LoVo (cell line): ENCODE measurements at regions not wholly inside any gene's neighbourhood (a gene's known extent, or its start where the extent isn't known, plus 50 kb on each side); places are given as distances from the start of the nearest gene placed in this dataset.
"Not testable (repeated sequence)": the region's sequence is repeated elsewhere in the genome, so short reads cannot be mapped to it uniquely, and the experiment has no call there.

Experiments
- DNase-seq: peaks from one replicate; pipeline ENCODE4 v3.0.0-alpha.2; 2016; ENCODE audit warnings: low spot score

DNA sequence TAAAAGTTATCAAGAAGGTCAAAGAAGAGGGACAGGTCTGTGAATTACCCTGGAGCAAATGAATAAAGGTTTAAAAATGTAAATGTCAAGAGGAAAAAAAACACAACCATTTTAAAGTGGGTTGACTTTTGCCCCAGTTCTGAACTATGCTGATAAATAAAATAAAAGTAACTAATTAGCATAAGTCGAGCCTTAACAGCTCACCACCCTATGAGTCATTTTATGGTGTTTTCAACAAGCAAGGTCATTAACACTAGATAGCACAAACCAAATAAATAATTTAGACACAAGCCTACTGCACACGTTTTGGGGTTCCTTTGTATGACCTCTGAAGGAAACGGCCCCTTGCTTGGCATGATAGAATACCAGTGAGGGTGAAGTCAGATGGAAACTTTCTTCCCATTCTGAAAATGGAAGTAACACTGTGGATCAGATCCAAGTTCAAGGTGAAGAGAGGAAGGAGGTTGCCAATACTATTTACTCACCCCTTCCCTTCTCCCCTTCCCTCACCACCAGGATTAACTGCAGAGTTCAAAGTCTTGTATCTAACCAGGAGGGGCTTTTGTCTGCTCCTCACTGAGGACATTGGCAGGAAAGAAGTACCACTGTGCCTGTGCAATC lies 380.0 kb upstream of the ACVR2A start:
- peak; percentile 67 for DNase-seq

DNA sequence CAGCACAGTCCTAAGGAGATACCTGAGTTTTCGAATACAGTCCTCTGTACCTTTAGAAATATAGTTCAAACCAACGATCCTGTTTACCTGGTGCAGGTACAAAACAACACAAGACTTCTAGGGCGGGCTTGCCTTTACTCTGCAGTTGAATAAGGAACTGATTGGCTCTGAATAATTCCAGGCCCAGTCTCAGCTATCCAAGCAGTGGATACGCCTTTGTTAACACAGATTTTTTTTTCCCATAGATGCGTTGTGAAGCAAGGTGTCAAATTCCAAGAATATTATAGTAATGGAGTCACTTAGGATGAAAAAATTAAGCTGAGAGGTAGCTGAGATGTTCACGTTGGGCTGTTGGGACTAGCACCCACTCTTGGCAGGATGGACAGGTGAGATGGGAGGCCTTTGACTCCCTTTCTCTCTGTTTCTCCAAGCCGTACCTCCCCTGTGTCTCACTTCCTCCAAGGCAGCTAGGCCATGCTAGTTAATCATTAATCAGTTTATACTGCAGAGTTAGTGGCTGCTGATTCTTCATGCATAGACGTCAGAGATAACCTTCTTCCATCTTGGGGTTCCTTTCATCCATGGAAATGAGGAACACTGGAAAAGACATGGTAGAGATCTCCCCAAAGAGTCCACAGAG lies 380.8 kb upstream of the ACVR2A start:
- peak; percentile 76 for DNase-seq

DNA sequence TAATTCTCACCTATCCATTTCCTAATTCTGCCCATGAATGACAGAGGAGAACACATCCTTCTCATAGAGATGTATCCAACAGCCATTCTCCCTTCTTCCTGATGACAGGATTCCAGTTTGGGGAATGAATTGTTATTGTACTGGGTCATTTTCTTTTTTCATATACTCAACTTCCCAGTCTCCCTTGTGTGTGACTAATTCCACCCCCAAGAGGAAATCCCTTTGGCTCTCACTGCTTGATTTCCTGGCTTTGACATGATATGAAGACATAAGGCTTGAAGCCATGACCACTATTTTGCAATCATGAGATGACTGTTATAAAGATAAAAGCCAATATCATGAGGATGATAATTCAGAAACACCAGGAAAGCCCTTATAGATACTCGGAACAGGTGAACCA lies 384.7 kb upstream of the ACVR2A start:
- DNase-seq: no peak

DNA sequence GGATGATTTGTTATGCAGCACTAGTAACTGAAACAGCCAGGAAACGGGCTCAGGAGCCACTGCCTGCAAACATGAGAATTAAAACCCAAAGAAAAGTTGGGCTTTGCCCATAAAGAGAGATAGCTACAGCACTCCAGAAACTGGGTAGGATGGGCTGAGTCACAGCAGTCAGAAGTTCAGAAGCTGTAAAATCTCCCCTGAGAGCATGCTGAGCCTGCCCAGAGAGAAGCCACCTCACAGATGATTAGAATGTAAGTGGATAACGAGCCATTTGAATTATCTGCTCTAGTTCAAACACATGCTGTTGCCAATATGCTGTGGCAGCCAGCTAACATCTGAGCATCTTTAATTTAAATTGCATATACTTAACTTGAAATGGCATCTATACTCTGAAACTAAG lies 388.1 kb upstream of the ACVR2A start:
- no peak for DNase-seq

DNA sequence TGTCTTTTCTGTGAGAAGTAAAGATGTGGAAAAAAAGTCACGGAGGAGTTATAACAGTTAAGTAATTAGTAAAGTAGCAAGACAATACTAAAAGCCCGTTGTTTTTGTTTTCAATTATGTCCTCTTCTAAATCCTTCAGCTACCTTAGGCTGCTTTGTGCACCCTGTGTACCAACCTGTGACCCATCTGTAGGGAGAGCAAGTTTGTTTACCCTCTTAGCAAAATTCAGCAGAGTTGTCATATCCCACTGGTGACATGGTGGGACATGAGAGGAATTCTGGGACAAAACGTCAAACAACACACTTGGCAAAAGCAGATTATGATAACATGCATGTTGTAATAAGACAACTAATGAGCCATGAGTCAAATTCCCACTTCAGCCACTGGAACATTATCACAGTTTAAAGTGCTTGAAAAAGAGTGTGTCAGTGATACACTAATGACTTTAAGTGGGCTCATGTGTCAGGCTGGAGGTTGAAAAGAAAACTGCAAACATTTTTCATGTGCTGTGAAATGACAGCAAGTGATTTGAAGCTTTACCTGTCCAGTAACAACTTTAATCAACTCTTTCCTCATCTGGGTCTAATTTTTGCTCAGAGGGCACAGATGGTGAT lies 392.8 kb upstream of the ACVR2A start:
- no peak for DNase-seq

DNA sequence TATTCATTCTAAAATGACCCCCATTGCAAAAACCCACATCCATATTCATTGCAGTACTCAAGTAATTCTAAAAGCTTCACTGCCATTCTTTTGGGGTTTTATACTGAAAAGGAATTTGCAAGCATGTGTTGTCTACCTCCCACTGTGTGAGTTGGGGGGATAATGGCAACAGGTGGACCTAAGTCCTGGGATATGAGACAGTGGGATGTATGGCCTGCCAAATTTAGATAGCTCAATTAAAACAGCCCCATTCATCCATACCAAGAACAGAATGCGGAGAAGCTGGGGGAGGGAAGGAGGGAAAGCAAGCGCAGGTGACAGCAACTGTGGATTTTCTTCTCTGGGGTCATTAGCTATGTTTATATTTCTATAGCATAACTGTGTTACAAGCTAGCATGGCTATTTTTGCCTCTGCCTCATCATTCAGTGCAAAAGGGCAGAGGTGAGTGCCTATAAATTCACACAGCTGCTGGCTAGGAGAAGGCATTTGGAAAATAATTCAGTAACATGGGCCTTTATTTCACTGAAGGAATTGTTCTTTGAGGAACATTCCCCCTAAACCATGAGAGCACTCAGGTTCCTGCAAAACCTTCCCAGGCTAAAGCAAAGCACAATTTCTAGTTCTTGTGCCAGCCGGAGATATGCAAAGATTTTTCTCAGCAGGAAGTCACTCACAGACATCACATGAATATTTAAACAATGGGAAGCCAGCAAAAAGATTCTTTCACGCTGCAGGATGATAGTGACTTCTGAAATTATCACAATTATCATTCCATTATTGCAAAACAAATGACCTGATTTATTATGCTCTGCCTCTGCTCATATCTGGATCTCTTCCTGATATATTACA lies 393.9 kb upstream of the ACVR2A start:
- no peak for DNase-seq

DNA sequence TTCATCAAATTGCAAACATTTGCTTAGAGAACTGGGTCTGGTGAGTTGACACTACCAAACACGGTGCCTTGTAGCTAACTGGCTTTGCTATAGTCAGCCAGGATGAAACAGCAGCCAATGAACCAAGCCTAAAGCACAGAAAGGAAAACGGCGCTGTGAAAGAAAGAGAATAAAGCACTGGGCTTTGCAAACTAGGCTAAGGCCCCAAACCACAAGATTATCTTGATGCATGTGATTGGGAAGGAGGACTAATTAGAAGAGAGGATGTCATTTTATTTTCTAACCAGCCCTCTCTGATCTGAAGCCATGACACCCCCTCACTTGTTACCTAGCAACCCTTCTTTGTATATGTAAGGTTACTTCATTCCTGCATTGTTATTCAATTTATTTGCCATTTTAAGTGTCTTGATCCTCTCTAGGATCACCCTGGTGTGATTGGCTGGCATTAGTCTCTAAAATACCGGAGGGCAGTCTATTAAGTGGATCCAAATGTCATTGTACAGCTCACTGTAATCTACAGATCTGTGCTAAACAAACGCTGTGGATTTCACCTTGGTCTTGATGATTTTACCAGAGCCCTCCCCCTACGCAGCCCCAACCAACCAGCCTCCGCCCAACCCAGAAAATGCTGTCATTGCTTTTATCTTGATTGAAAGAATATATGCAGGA lies 395.4 kb upstream of the ACVR2A start:
- no peak for DNase-seq

DNA sequence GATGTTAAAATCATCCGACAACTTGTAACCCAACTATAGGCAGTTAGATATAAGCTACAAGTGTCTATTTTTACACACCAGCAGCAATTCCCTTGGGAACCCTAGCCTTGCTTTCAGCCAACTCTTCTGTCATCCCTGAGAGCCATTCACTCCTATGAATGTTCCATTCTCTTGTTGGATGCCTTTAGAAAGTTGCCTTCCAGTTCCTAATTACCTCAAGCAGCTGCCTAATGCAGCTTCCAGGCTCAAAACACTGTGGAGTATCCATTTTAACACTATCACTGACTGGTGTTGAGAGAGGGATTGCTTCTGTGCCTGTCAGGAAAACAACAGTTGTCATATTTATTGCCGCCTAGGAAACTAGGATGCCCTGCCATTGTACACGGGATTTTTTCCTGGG lies 402.0 kb upstream of the ACVR2A start:
- no peak for DNase-seq

DNA sequence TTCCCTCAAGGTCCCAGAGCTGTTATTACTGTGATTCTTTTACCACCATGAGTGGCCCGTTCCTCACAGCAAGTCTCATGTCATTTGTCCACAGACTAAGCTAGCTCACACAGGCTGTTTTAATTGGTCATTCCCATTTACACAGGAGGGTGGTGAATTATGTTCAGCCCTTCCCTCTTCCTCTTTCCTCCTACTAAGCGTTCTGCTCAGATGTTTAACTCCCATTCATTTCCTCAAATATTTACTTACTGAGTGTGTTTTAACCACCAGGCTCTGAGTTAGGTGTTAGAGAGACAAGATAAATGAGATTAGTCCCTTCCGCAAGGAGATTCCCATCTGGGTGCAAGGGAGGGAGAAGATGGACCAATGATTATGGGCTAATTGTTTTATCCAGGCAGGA lies 403.6 kb upstream of the ACVR2A start:
- no peak for DNase-seq

DNA sequence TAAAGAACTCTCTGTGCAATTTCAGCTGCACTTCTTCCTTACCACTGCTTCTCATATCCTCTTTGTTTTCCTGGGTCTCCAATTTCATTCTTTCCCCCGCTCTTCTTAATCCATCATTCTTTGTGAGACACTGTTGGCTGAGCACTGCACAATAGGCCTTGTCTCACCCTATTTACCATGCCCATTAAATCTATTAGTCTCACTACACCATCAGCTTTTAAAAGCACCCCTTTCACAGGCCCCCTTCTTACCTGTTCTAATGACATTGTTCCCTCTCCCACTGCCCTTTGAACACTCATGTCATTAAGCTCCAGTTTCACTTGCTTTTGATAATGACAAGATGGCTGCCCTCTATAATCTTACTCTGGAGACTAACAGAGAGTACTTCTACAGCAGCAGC lies 404.1 kb upstream of the ACVR2A start:
- DNase-seq: no peak

DNA sequence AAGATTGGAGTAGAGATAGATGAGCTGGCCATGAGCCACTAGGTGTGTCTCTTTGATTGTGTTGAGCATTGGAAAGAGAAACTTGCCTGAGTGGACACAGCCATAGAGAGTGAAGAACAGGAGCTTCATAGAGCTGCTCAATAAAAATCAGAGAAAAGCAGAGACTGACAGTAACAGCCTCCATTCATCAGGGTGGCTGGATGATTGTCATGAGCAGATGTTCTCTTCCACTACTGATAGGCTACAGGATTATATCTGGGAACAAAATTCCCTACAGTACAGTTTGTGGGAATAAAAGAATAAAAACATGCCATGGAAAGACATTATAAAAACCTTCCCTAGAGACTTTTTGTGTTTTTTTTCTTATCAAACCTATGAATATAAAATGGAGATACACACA lies 404.8 kb upstream of the ACVR2A start:
- no peak for DNase-seq

DNA sequence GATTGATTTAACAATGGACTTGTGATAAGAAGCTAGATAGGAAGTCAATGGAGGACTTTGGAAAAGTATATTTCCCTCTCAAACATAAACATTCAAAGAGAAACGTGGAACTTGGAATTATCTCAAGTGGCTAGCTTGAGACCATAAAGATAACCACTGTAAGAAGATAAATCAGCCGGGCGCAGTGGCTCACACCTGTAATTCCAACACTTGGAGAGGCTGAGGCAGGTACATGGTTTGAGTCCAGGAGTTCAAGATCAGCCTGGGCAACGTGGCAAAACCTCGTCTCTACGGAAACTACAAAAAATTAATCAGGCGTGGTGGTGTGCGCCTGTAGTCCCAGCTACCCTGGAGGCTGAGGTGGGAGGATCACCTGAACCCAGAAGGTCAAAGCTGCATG lies 405.9 kb upstream of the ACVR2A start:
- DNase-seq: no peak

DNA sequence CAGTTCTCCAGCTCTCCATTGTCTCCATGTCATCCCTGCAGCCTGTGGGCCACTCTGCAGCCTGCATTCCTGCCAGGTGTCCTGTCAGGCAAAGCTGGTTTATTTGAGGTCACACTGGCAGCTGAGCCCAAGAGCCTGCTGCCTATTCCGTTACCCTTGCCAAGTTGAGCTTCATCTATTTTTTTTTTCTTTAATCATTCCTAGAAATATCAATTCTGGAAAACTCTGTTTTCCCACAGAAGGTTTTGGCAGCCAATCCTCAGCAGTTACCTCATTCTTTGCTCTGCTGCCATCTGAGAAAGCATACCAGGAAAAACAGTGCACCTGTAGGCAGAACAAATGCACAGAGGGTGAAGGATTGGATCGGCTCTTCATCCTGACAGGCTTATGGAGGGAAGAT lies 411.0 kb upstream of the ACVR2A start:
- no peak for DNase-seq

DNA sequence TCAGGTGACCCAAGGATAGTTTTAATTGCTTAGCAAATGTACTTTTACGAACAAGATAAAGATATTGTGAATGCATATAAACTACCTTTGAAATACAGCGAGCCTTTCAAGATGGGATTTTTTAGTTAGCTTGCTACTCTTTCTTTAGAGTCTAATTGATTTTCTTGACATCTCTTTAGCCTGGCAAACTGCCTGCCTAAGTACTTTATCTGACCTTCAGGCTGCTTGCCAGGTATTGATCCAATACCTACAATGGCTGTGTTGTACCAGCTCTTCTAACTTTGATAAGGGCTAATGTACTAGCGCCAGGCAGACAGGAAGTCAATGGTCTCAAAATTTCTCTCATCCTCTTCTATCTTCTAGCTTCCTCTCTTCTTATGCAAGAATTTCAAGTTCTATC lies 414.4 kb upstream of the ACVR2A start:
- DNase-seq: no peak

DNA sequence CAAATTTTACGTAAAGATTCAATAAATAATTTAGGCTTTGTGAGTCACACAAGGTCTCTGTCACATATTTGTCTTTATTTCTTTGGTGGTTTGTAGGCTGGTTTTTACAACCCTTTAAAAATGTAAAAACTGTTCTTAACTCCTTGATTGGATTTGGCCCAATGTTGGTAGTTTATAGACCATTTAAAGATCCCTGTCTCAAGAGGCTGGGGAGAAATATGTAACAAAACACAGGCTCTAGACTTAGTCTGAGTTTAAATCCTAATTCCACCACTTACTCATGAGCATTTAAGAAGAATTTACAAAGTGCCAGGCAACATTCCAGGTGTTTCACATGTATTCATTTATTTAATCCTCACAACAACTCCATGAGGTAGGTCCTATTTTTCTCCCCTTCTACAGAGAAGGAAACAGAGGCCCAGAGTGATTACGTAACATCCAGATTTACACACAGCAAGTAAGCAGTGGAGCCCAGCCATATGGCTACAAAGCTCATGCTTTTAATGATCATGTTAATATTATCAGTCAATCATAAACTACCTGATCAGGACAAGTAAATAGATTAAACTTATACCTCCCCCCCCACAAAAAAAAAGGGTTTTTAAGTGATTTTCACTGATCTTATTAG lies 416.6 kb upstream of the ACVR2A start:
- no peak for DNase-seq

DNA sequence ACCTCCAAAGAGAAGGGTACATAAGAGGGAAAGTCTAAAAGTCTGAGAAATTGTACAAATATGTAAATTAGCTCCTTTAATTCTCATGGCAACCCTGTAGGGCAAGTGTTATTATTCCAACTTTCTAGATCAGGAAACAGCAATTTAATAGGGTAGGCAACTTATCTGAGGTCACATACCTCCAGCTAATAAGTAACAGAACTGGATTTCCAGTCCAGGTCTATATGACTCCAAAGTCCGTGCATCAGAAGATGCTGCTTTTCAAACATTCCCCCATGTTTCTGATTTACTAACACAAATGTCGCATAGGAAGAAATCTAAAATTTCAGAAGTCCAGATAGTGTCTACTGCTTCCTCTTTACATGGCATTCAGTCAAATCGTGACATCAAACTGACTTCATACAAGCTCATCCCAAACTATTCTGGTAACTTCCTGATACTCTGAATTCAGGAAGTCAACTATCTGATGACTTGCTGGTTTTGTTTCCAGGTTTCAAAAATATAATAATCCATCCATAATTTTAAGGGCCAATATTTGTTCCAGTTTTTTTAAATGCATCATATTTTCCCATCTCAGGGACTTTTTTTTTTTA lies 419.3 kb upstream of the ACVR2A start:
- no peak for DNase-seq

DNA sequence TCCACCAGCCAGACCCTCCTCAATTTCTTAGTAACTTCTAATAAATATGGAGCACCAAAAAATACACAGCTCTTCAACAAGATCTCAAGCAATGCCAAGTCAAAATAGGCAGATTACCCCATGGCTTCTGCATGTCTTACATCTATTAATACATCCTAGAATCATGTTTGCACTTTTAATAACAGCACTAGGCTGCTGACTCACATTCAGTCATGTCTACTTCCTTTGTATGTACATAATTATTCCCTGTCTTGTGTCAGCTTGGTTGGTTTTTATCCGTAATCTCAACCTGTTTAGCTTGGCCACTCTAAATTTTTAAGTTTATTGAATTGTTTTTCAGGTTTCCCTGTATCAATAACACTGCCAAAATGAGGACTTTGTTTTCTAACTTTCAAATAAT lies 420.1 kb upstream of the ACVR2A start:
- no peak for DNase-seq

DNA sequence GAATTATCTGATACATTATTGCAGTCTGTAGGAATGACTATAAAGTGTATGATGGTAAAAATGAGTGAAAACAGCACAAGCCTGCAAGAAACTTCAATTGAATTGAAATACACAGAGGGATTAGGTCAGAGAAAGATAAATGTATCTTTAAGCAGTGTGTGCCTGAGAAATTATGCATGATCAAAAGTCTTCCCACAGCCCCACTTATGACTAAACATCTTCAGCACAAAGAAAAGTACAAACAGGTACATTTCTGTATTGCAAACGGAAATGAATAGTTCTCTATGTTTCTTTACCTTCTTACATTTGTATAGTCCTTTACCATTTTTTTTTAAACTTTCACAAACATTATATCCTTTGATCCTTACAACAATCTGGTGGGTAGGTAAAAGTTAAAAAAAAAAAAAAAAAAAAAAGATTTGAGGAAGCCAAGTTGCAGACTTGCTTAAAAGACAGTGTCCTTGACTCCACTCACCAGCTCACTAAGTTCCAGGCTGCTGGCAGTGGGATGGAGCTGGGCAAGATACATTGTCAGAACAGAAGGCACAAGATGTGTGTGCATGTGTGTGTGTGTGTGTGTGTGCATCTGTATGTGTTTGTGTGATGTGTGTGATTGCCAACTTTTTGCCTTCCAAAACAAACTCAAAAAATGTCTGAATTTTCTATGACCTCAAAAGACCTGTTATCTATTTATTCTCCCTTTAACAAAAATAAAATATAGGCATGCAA lies 423.7 kb upstream of the ACVR2A start:
- DNase-seq: no peak

DNA sequence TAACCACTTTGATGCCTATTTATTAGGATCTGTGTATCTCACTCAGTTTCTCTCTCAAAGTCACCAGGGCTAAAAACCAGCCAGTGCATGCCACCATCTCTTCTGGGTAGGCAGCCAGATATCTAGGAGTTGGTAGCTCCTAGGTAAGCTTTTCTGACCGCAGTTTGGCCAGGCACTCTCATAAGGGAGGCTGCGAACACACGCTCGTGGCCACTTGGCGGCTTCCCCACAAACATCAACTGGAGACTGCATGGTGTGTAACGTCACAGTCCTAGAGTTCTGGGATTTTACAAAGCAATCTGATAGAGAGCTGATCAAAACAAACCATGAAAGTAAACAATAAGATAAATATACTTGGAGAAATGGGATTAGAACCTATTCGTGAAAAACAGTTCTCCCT lies 424.3 kb upstream of the ACVR2A start:
- DNase-seq: no peak

DNA sequence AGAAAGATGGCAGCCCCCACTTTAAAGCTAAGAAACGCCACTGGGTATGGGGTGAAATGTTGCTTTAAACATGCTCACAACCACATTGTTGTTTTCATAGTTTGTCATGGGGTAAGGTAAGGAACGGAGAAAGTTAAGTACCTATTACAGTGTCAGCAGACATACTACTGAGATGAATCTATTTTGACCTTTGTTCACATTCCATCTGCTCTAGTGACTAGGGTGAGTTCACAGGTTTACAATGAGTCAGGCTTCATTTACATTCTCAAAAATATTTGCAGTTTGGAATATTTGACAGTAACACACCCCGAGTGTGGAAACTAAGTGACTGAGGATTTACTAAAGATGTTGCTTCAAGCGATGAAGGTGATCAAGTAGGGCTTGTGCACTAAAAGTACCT lies 428.7 kb upstream of the ACVR2A start:
- peak; percentile 77 for DNase-seq

DNA sequence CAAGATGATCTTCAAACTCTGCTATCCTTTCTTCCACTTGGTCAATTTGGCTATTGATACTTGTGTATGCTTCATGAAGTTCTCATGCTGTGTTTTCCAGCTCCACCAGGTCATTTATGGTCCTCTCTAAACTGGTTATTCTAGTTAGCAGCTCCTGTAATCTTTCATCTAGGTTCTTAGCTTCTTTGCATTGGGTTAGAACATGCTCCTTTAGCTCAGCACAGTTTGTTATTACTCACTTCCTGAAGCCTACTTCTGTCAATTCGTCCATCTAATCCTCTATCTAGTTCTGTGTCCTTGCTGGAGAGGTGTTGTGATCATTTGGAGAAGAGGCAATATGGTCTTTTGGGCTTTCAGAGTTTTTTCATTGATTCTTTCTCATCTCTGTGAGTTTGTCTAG lies 430.2 kb upstream of the ACVR2A start:
- not testable (repeated sequence) for DNase-seq
